Colonic mucosa (tissue), 4 donors: ENCODE measurements at regions not wholly inside any gene's neighbourhood (a gene's known extent, or its start where the extent isn't known, plus 50 kb on each side); places are given as distances from the start of the nearest gene placed in this dataset.

Source experiments
- DNase-seq: peaks from one replicate; pipeline ENCODE4 v3.0.0-alpha.2; 2020
- H3K27ac ChIP-seq: fragments of 200-600 bp; one replicate; pipeline ENCODE4 v1.8.0; 2021
- H3K27me3 ChIP-seq: fragments of 200-600 bp; one replicate; pipeline ENCODE4 v1.8.0; 2021
- H3K36me3 ChIP-seq: fragments of 200-600 bp; one replicate; pipeline ENCODE4 v1.8.0; 2021
- H3K4me1 ChIP-seq: fragments of 200-600 bp; one replicate; pipeline ENCODE4 v1.8.0; 2021; ENCODE audit warnings: mild to moderate bottlenecking
- H3K4me3 ChIP-seq: fragments of 200-600 bp; one replicate; pipeline ENCODE4 v1.8.0; 2021
- H3K9ac ChIP-seq, 2 donors: one replicate each; pipeline ENCODE4 v1.7.0; 2013; ENCODE audit warnings: control low read depth in 2 of 2, low read depth in 2 of 2, low read length in 2 of 2
- H3K9me3 ChIP-seq: fragments of 200-600 bp; one replicate; pipeline ENCODE4 v1.8.0; 2021
- intact Hi-C: fragments of 100-400 bp; cut with DNase I; formaldehyde crosslinking; loops from one replicate; pipeline ENCODE4 v1.14.1; 2022
- TF ChIP-seq, protein P1 (sequence below): fragments of 200-600 bp; IDR thresholded peaks from one replicate; pipeline ENCODE4 v1.8.0; 2022; ENCODE audit warnings: antibody characterized with exemption, mild to moderate bottlenecking
- donor health status: healthy.
- donor health status: DM: no; HTN: no; CAD: no.
- donor health status: DM: no; HTN: no; CAD: no.

DNA sequence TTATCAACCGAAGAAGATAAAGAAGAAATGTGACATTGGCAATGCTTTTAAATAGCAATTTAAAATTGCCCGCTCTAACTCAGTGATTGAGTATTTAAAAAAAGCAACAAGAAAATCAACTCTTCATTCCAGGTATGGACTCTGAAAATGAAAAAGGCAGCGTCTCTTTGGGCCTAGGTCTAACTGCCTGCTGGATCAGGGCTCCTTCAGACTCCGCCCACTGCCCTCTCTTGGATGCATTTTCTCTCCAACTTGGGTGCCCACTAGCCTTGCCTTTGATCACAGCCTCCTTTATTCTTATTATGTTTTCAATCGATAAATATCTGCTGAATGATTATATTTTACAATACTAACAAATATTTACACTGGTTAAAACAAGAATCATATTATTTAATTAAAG, 268.9 kb downstream of the MRPL39 start:
- TF ChIP-seq, protein P1, sequence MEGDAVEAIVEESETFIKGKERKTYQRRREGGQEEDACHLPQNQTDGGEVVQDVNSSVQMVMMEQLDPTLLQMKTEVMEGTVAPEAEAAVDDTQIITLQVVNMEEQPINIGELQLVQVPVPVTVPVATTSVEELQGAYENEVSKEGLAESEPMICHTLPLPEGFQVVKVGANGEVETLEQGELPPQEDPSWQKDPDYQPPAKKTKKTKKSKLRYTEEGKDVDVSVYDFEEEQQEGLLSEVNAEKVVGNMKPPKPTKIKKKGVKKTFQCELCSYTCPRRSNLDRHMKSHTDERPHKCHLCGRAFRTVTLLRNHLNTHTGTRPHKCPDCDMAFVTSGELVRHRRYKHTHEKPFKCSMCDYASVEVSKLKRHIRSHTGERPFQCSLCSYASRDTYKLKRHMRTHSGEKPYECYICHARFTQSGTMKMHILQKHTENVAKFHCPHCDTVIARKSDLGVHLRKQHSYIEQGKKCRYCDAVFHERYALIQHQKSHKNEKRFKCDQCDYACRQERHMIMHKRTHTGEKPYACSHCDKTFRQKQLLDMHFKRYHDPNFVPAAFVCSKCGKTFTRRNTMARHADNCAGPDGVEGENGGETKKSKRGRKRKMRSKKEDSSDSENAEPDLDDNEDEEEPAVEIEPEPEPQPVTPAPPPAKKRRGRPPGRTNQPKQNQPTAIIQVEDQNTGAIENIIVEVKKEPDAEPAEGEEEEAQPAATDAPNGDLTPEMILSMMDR = no peak
- Histone ChIP-seq H3K27me3 (no peaks in the 10 kb centered on the region), H3K27ac (no peak overlapping the region), H3K9me3 (no peaks in the 10 kb centered on the region), H3K36me3 (no peaks in the 10 kb centered on the region), H3K4me3 (no peak overlapping the region), H3K9ac (no peak overlapping the region), H3K4me1 (no peaks in the 10 kb centered on the region)
- no peak for DNase-seq
- intact Hi-C loops = no loop called here

DNA sequence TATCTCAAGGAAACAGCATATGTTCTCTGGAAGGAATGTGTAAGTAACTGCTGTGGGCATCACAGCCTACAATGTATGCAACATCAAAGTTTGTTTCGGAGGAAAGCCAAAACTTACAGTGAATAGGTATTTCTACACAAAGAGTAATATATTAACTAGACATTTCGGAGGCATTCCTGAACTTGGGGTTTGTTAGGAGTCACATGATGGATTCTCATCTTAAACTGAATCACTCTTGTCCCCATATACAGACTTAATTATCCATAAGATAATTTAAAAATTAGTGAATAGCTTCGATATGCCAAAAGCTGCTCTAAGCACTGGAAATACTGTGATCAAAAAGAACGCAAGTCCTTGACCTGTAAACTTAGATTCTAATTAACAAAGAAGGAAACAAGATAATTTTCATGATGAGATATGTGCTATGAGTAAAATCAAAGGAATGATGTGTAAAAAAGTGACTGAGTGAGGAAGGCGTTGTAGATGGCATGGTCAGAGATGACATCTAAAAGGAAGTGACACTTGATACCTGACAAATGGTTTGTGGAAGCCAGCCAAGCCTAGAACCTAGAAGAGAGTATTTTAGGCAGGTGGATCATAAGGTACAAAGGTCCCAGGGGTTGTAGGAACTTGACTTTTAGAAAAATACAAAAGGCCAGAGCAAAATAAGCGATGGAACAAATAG, 273.1 kb downstream of the MRPL39 start:
- no peak overlapping the region for H3K9ac ChIP-seq
- no peak overlapping the region for H3K27ac ChIP-seq
- no peaks in the 10 kb centered on the region for H3K36me3 ChIP-seq
- H3K4me1 ChIP-seq = no peaks in the 10 kb centered on the region
- TF ChIP-seq, protein P1 = no peak
- intact Hi-C loops = no loop called here
- DNase-seq = no peak
- no peaks in the 10 kb centered on the region for H3K9me3 ChIP-seq
- no peaks in the 10 kb centered on the region for H3K27me3 ChIP-seq
- no peak overlapping the region for H3K4me3 ChIP-seq

DNA sequence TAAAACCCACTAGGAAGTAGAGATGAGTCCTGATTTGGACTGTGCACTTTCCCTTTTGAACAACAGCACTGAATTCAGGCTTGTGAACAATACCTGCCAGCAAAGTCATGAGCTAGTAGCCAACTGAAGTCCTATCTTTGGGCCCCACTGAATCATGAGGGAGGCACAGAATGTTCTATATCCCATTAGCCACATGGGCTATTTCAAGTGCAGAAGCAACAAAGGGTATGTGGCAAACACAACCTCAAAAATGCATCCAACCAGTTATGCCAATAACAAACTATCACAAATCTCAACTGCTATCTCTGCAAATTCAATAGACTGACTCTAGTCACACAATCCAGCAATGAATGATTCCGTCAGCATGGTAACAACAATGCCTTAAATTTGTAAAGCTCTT, 276.0 kb downstream of the MRPL39 start:
- DNase-seq = no peak
- no peak overlapping the region for H3K27ac ChIP-seq
- H3K9ac ChIP-seq = no peak overlapping the region
- H3K9me3 ChIP-seq = no peaks in the 10 kb centered on the region
- no peaks in the 10 kb centered on the region for H3K4me1 ChIP-seq
- H3K27me3 ChIP-seq = no peaks in the 10 kb centered on the region
- H3K4me3 ChIP-seq = no peak overlapping the region
- TF ChIP-seq, protein P1 = no peak
- H3K36me3 ChIP-seq = no peaks in the 10 kb centered on the region
- intact Hi-C loops = no loop called here

- H3K4me1 ChIP-seq = no peaks in the 10 kb centered on the region
- H3K4me3 ChIP-seq = no peak overlapping the region
- no peak for DNase-seq
- intact Hi-C loops = no loop called here
- no peak overlapping the region for H3K9ac ChIP-seq
- H3K27me3 ChIP-seq = no peaks in the 10 kb centered on the region
- H3K9me3 ChIP-seq = no peaks in the 10 kb centered on the region
- TF ChIP-seq, protein P1 = no peak
- no peak overlapping the region for H3K27ac ChIP-seq
- H3K36me3 ChIP-seq = no peaks in the 10 kb centered on the region
Observed at GRCh38 chr21:25330266-25330665, 277.0 kb downstream of the MRPL39 start.

- no peaks in the 10 kb centered on the region for H3K9me3 ChIP-seq
- H3K4me1 ChIP-seq = no peaks in the 10 kb centered on the region
- H3K36me3 ChIP-seq = no peaks in the 10 kb centered on the region
- no peak overlapping the region for H3K27ac ChIP-seq
- H3K9ac ChIP-seq = no peak overlapping the region
- no peaks in the 10 kb centered on the region for H3K27me3 ChIP-seq
- intact Hi-C loops = no loop called here
- TF ChIP-seq, protein P1 = no peak
- DNase-seq = no peak
- H3K4me3 ChIP-seq = no peak overlapping the region
Observed at GRCh38 chr21:25329227-25329825, 278.0 kb downstream of the MRPL39 start.
